ENCODE measurements at regions not wholly inside any gene's neighbourhood (a gene's known extent, or its start where the extent isn't known, plus 50 kb on each side); places are given as distances from the start of the nearest gene placed in this dataset.
"Not testable (repeated sequence)": the region's sequence is repeated elsewhere in the genome, so short reads cannot be mapped to it uniquely, and the experiment has no call there.

- no peak for DNase-seq (ENCODE audit: low read depth in 2 of 2)
Measured at GRCh38 chr14:87815121-87815520, 177.9 kb downstream of the GALC start.

- DNase-seq (ENCODE audit: low read depth in 2 of 2), result no peak
Measured at GRCh38 chr14:87813686-87814085, 179.3 kb downstream of the GALC start.

GRCh38 chr14:87813211-87813610 is 179.8 kb downstream of the GALC start:
- no peak for DNase-seq (ENCODE audit: low read depth in 2 of 2)

- DNase-seq (ENCODE audit: low read depth in 2 of 2), result no peak
Measured at GRCh38 chr14:87811246-87811645, 181.7 kb downstream of the GALC start.

- DNase-seq (ENCODE audit: low read depth in 2 of 2), result no peak
Measured at GRCh38 chr14:87810711-87811110, 182.3 kb downstream of the GALC start.

GRCh38 chr14:87809261-87809660 is 183.7 kb downstream of the GALC start:
- no peak for DNase-seq (ENCODE audit: low read depth in 2 of 2)

GRCh38 chr14:87805315-87805723 is 187.7 kb downstream of the GALC start:
- DNase-seq (ENCODE audit: low read depth in 2 of 2), result peak; percentile 26 to 51

- DNase-seq (ENCODE audit: low read depth in 2 of 2), result no peak
Measured at GRCh38 chr14:87800216-87800615, 192.8 kb downstream of the GALC start.

- DNase-seq (ENCODE audit: low read depth in 2 of 2), result no peak
Measured at GRCh38 chr14:87799400-87799799, 193.6 kb downstream of the GALC start.

GRCh38 chr14:87797001-87797400 is 196.0 kb downstream of the GALC start:
- no peak for DNase-seq (ENCODE audit: low read depth in 2 of 2)

GRCh38 chr14:87794561-87794960 is 198.4 kb downstream of the GALC start:
- DNase-seq (ENCODE audit: low read depth in 2 of 2), result no peak

- DNase-seq (ENCODE audit: low read depth in 2 of 2), result no peak
Measured at GRCh38 chr14:87785897-87786296, 207.1 kb downstream of the GALC start.

- no peak for DNase-seq (ENCODE audit: low read depth in 2 of 2)
Measured at GRCh38 chr14:87784386-87784785, 208.6 kb downstream of the GALC start.

- no peak for DNase-seq (ENCODE audit: low read depth in 2 of 2)
Measured at GRCh38 chr14:87783071-87783470, 209.9 kb downstream of the GALC start.

- no peak for DNase-seq (ENCODE audit: low read depth in 2 of 2)
Measured at GRCh38 chr14:87772854-87773253, 220.1 kb downstream of the GALC start.

- DNase-seq (ENCODE audit: low read depth in 2 of 2), result no peak
Measured at GRCh38 chr14:87767567-87767901, 225.4 kb downstream of the GALC start.

GRCh38 chr14:87758876-87759275 is 234.1 kb downstream of the GALC start:
- DNase-seq (ENCODE audit: low read depth in 2 of 2), result no peak

- DNase-seq (ENCODE audit: low read depth in 2 of 2), result no peak
Measured at GRCh38 chr14:87756661-87757060, 236.3 kb downstream of the GALC start.

GRCh38 chr14:87754520-87755223 is 238.3 kb downstream of the GALC start:
- no peak for DNase-seq (ENCODE audit: low read depth in 2 of 2)

GRCh38 chr14:87748558-87748957 is 244.4 kb downstream of the GALC start:
- no peak for DNase-seq (ENCODE audit: low read depth in 2 of 2)

- no peak for DNase-seq (ENCODE audit: low read depth in 2 of 2)
Measured at GRCh38 chr14:87745507-87746118, 247.4 kb downstream of the GALC start.

- not testable (repeated sequence) for DNase-seq (ENCODE audit: low read depth in 2 of 2)
Measured at GRCh38 chr14:87734577-87735360, 258.2 kb downstream of the GALC start.

- DNase-seq (ENCODE audit: low read depth in 2 of 2), result not testable (repeated sequence)
Measured at GRCh38 chr14:87733115-87733514, 259.9 kb downstream of the GALC start.
